Vagina (tissue), 2 donors: ENCODE measurements at regions not wholly inside any gene's neighbourhood (a gene's known extent, or its start where the extent isn't known, plus 50 kb on each side); places are given as distances from the start of the nearest gene placed in this dataset.

Source experiments
- DNase-seq, 2 donors: peaks; one replicate each; pipeline ENCODE4 v3.0.0-alpha.2; 2017; ENCODE audit errors: extremely low spot score in 2 of 2
- H3K27ac ChIP-seq: fragments of 200-600 bp; sonication (generic); one replicate; pipeline ENCODE4 v1.5.1; 2019
- H3K27me3 ChIP-seq: fragments of 200-600 bp; sonication (generic); one replicate; pipeline ENCODE4 v1.5.1; 2019
- H3K36me3 ChIP-seq, 2 donors: fragments of 200-600 bp; sonication (generic); one replicate each; pipeline ENCODE4 v1.5.1; 2017 to 2019
- H3K4me1 ChIP-seq: fragments of 200-600 bp; sonication (generic); one replicate; pipeline ENCODE4 v1.5.1; 2019
- H3K4me3 ChIP-seq, 2 donors: fragments of 200-600 bp; sonication (generic); 1 replicate in 1 of 2; 2 replicates in 1 of 2; pipeline ENCODE4 v1.5.1; 2016 to 2019
- H3K9me3 ChIP-seq: fragments of 200-600 bp; sonication (generic); one replicate; pipeline ENCODE4 v1.5.1; 2019
- POLR2A ChIP-seq, 2 donors: fragments of 450-650 bp; IDR thresholded peaks; one replicate each; pipeline ENCODE4 v1.6.1; 2017; ENCODE audit warnings: antibody characterized with exemption in 2 of 2, mild to moderate bottlenecking in 2 of 2, moderate library complexity in 2 of 2
- POLR2AphosphoS5 ChIP-seq, 2 donors: sonication (generic); formaldehyde crosslinking; IDR thresholded peaks; one replicate each; pipeline ENCODE4 v1.9.0; 2017; ENCODE audit warnings: antibody characterized with exemption in 2 of 2, mild to moderate bottlenecking in 2 of 2, low read depth in 1 of 2; ENCODE audit not compliant: insufficient read depth in 1 of 2
- intact Hi-C: fragments of 100-400 bp; cut with DNase I; formaldehyde crosslinking; loops from one replicate; pipeline ENCODE4 v1.15.1; 2023
- TF ChIP-seq, protein P1 (sequence below), 3 experiments: fragments of 450-650 bp in 2 of 3; fragments of 200-600 bp in 1 of 3; sonication (generic) in 1 of 3; IDR thresholded peaks; one replicate each; pipeline ENCODE4 v1.5.1; 2017 to 2019; ENCODE audit warnings: antibody characterized with exemption in 3 of 3, mild to moderate bottlenecking in 2 of 3, moderate library complexity in 2 of 3

GRCh38 chr3:80472459-80472858 lies 704.7 kb upstream of the ROBO1 start:
- no peaks in the 10 kb centered on the region for H3K9me3 ChIP-seq
- DNase-seq = no peak
- intact Hi-C loops = no loop called here
- no peaks in the 10 kb centered on the region for H3K36me3 ChIP-seq
- H3K4me1 ChIP-seq = no peaks in the 10 kb centered on the region
- no peak overlapping the region for H3K27ac ChIP-seq
- no peaks in the 10 kb centered on the region for H3K27me3 ChIP-seq
- TF ChIP-seq POLR2AphosphoS5 (IDR thresholded peaks at IDR 0.05; ENCODE audit: insufficient read depth in 1 of 2, low read depth in 1 of 2) = no peak
- TF ChIP-seq POLR2A (IDR thresholded peaks at IDR 0.05) = no peak
- TF ChIP-seq, protein P1, sequence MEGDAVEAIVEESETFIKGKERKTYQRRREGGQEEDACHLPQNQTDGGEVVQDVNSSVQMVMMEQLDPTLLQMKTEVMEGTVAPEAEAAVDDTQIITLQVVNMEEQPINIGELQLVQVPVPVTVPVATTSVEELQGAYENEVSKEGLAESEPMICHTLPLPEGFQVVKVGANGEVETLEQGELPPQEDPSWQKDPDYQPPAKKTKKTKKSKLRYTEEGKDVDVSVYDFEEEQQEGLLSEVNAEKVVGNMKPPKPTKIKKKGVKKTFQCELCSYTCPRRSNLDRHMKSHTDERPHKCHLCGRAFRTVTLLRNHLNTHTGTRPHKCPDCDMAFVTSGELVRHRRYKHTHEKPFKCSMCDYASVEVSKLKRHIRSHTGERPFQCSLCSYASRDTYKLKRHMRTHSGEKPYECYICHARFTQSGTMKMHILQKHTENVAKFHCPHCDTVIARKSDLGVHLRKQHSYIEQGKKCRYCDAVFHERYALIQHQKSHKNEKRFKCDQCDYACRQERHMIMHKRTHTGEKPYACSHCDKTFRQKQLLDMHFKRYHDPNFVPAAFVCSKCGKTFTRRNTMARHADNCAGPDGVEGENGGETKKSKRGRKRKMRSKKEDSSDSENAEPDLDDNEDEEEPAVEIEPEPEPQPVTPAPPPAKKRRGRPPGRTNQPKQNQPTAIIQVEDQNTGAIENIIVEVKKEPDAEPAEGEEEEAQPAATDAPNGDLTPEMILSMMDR (IDR thresholded peaks at IDR 0.05) = no peak
- no peak overlapping the region for H3K4me3 ChIP-seq

- no peak for DNase-seq
- H3K36me3 ChIP-seq = no peaks in the 10 kb centered on the region
- TF ChIP-seq, protein P1 (IDR thresholded peaks at IDR 0.05) = no peak
- TF ChIP-seq POLR2AphosphoS5 (IDR thresholded peaks at IDR 0.05; ENCODE audit: insufficient read depth in 1 of 2, low read depth in 1 of 2) (no peak), POLR2A (IDR thresholded peaks at IDR 0.05) (no peak)
- H3K4me1 ChIP-seq = no peaks in the 10 kb centered on the region
- H3K27me3 ChIP-seq = no peaks in the 10 kb centered on the region
- H3K9me3 ChIP-seq = no peaks in the 10 kb centered on the region
- no peak overlapping the region for H3K27ac ChIP-seq
- no peak overlapping the region for H3K4me3 ChIP-seq
- intact Hi-C loops = no loop called here
These were observed 702.6 kb upstream of the ROBO1 start for GRCh38 chr3:80470433-80470832.

DNA sequence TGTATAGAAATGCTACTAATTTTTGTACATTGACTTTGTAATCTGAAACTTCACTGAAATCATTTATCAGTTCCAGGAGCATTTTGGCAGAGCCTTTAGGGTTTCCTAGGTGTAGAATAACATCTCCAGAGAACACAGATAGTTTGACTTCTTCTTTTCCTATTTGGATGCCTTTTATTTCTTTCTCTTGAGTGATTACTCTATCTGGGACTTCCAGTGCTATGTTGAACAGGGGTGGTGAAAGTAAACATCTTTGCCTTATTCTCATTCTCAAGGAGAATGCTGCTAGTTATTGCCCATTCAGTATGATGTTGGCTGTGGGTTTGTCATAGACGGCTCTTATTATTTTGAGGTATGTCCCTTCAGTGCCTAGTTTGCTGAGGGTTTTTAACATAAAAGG lies 697.9 kb upstream of the ROBO1 start:
- Histone ChIP-seq H3K9me3 (no peaks in the 10 kb centered on the region), H3K27me3 (no peaks in the 10 kb centered on the region), H3K36me3 (no peaks in the 10 kb centered on the region), H3K27ac (no peak overlapping the region), H3K4me3 (no peak overlapping the region), H3K4me1 (no peaks in the 10 kb centered on the region)
- intact Hi-C loops = no loop called here
- DNase-seq = no peak
- TF ChIP-seq POLR2A (IDR thresholded peaks at IDR 0.05) (no peak), POLR2AphosphoS5 (IDR thresholded peaks at IDR 0.05; ENCODE audit: insufficient read depth in 1 of 2, low read depth in 1 of 2) (no peak)
- TF ChIP-seq, protein P1 (IDR thresholded peaks at IDR 0.05) = no peak

- TF ChIP-seq POLR2AphosphoS5 (IDR thresholded peaks at IDR 0.05; ENCODE audit: insufficient read depth in 1 of 2, low read depth in 1 of 2) (no peak), POLR2A (IDR thresholded peaks at IDR 0.05) (no peak)
- TF ChIP-seq, protein P1 (IDR thresholded peaks at IDR 0.05) = no peak
- H3K9me3 ChIP-seq = no peaks in the 10 kb centered on the region
- H3K4me1 ChIP-seq = no peaks in the 10 kb centered on the region
- H3K27me3 ChIP-seq = no peaks in the 10 kb centered on the region
- DNase-seq = no peak
- no peak overlapping the region for H3K27ac ChIP-seq
- H3K36me3 ChIP-seq = no peaks in the 10 kb centered on the region
- no peak overlapping the region for H3K4me3 ChIP-seq
- intact Hi-C loops = no loop called here
These were observed 683.6 kb upstream of the ROBO1 start for GRCh38 chr3:80451393-80451792.

DNA sequence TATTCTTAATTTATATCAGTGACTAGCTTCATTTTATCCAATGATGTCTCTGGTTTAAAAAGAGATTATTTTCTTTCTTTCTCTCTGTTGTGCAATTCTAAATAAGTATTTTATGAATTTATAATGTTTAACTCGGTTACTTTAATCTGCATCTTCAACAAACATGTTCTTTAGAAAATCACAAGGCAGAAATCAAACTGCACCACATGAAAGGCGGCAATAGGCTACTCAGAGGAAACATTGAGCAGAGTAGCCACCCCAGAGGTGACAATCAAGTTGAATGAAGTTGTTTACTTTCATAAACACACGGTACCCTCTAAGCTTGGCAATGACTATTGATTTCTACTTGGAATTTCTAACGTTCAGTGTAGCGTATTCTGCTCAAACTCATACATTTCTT lies 677.8 kb upstream of the ROBO1 start:
- no peak for DNase-seq
- TF ChIP-seq, protein P1 (IDR thresholded peaks at IDR 0.05) = no peak
- TF ChIP-seq POLR2A (IDR thresholded peaks at IDR 0.05) = no peak
- TF ChIP-seq POLR2AphosphoS5 (IDR thresholded peaks at IDR 0.05; ENCODE audit: insufficient read depth in 1 of 2, low read depth in 1 of 2) = no peak
- Histone ChIP-seq H3K27ac (no peak overlapping the region), H3K36me3 (no peaks in the 10 kb centered on the region), H3K4me1 (no peaks in the 10 kb centered on the region), H3K4me3 (no peak overlapping the region), H3K9me3 (no peaks in the 10 kb centered on the region), H3K27me3 (no peaks in the 10 kb centered on the region)
- intact Hi-C loops = no loop called here
